ENCODE measurements at regions not wholly inside any gene's neighbourhood (a gene's known extent, or its start where the extent isn't known, plus 50 kb on each side); places are given as distances from the start of the nearest gene placed in this dataset.

DNA sequence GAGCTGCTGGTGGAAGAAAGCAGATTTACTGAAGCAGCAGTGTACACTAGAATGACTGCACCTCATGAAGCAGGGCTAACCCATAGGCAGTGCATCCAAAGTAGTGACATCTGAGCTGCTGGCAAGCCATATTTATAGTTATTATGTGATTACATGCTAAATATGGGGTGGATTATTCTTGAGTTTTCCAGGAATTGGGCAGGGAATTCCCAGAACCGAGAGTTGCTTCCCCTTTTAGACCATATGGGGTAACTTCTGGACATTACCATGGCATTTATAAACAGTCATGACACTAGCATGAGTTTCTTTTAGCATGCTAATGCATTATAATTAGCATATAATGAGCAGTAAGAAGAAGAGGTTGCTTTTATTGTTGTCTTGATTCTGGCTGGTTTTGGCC, 665.8 kb upstream of the POU3F4 start:
- TF ChIP-seq, protein P1, sequence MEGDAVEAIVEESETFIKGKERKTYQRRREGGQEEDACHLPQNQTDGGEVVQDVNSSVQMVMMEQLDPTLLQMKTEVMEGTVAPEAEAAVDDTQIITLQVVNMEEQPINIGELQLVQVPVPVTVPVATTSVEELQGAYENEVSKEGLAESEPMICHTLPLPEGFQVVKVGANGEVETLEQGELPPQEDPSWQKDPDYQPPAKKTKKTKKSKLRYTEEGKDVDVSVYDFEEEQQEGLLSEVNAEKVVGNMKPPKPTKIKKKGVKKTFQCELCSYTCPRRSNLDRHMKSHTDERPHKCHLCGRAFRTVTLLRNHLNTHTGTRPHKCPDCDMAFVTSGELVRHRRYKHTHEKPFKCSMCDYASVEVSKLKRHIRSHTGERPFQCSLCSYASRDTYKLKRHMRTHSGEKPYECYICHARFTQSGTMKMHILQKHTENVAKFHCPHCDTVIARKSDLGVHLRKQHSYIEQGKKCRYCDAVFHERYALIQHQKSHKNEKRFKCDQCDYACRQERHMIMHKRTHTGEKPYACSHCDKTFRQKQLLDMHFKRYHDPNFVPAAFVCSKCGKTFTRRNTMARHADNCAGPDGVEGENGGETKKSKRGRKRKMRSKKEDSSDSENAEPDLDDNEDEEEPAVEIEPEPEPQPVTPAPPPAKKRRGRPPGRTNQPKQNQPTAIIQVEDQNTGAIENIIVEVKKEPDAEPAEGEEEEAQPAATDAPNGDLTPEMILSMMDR (IDR thresholded peaks at IDR 0.05; ENCODE audit: low read length) = no peak
- no peak for TF ChIP-seq EZH2 (IDR thresholded peaks at IDR 0.05; ENCODE audit: borderline replicate concordance, low read length)
